RPMI8226 (cell line): ENCODE measurements at regions not wholly inside any gene's neighbourhood (a gene's known extent, or its start where the extent isn't known, plus 50 kb on each side); places are given as distances from the start of the nearest gene placed in this dataset.

Source experiments
- DNase-seq: peaks from one replicate; pipeline ENCODE4 v3.0.0-alpha.2; 2015

- no peak for DNase-seq
These were observed 321.8 kb upstream of the NFE2L3 start for GRCh38 chr7:25830215-25830614.

GRCh38 chr7:25831062-25831691 is 320.8 kb upstream of the NFE2L3 start:
- DNase-seq: no peak

- no peak for DNase-seq
These were observed 320.1 kb upstream of the NFE2L3 start for GRCh38 chr7:25831831-25832411.

GRCh38 chr7:25832456-25832855 is 319.5 kb upstream of the NFE2L3 start:
- no peak for DNase-seq

GRCh38 chr7:25832929-25833328 is 319.1 kb upstream of the NFE2L3 start:
- DNase-seq: no peak

- DNase-seq: no peak
These were observed 317.9 kb upstream of the NFE2L3 start for GRCh38 chr7:25834050-25834449.

- no peak for DNase-seq
These were observed 316.8 kb upstream of the NFE2L3 start for GRCh38 chr7:25835197-25835596.

GRCh38 chr7:25839084-25839769 is 312.8 kb upstream of the NFE2L3 start:
- DNase-seq: no peak

- DNase-seq: no peak
These were observed 311.7 kb upstream of the NFE2L3 start for GRCh38 chr7:25840209-25840792.

- DNase-seq: no peak
These were observed 310.4 kb upstream of the NFE2L3 start for GRCh38 chr7:25841575-25841974.

GRCh38 chr7:25842201-25842733 is 309.7 kb upstream of the NFE2L3 start:
- no peak for DNase-seq

- no peak for DNase-seq
These were observed 308.5 kb upstream of the NFE2L3 start for GRCh38 chr7:25843467-25843866.

- DNase-seq: no peak
These were observed 307.7 kb upstream of the NFE2L3 start for GRCh38 chr7:25844102-25844870.

GRCh38 chr7:25845464-25845863 is 306.5 kb upstream of the NFE2L3 start:
- DNase-seq: no peak

GRCh38 chr7:25846722-25847121 is 305.3 kb upstream of the NFE2L3 start:
- DNase-seq: no peak

- DNase-seq: no peak
These were observed 304.5 kb upstream of the NFE2L3 start for GRCh38 chr7:25847336-25848070.

- no peak for DNase-seq
These were observed 302.4 kb upstream of the NFE2L3 start for GRCh38 chr7:25849500-25850184.

- DNase-seq: no peak
These were observed 301.8 kb upstream of the NFE2L3 start for GRCh38 chr7:25850216-25850615.

GRCh38 chr7:25850735-25851134 is 301.3 kb upstream of the NFE2L3 start:
- DNase-seq: no peak

- peak; percentile 82 for DNase-seq
These were observed 300.4 kb upstream of the NFE2L3 start for GRCh38 chr7:25851332-25852210.
